ENCODE measurements at regions not wholly inside any gene's neighbourhood (a gene's known extent, or its start where the extent isn't known, plus 50 kb on each side); places are given as distances from the start of the nearest gene placed in this dataset.

GRCh38 chr2:199659207-199659606, 191.8 kb downstream of the FTCDNL1 start:
- H3K27ac ChIP-seq = no peak overlapping the region
- no peak for ATAC-seq (ENCODE audit: insufficient number of reproducible peaks, low FRiP score, low read depth)
- H3K27me3 ChIP-seq (replicated peaks; ENCODE audit: insufficient read depth) = no peaks in the 10 kb centered on the region
- no peaks in the 10 kb centered on the region for H3K36me3 ChIP-seq
- TF ChIP-seq, protein P1, sequence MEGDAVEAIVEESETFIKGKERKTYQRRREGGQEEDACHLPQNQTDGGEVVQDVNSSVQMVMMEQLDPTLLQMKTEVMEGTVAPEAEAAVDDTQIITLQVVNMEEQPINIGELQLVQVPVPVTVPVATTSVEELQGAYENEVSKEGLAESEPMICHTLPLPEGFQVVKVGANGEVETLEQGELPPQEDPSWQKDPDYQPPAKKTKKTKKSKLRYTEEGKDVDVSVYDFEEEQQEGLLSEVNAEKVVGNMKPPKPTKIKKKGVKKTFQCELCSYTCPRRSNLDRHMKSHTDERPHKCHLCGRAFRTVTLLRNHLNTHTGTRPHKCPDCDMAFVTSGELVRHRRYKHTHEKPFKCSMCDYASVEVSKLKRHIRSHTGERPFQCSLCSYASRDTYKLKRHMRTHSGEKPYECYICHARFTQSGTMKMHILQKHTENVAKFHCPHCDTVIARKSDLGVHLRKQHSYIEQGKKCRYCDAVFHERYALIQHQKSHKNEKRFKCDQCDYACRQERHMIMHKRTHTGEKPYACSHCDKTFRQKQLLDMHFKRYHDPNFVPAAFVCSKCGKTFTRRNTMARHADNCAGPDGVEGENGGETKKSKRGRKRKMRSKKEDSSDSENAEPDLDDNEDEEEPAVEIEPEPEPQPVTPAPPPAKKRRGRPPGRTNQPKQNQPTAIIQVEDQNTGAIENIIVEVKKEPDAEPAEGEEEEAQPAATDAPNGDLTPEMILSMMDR (IDR thresholded peaks at IDR 0.05) = no peak
- no peaks in the 10 kb centered on the region for H3K9me3 ChIP-seq
- H3K4me1 ChIP-seq (ENCODE audit: control insufficient read depth in 1 of 2, low read depth in 2 of 2) = no peaks in the 10 kb centered on the region
- peak overlapping the region; percentile 55 for H3K4me3 ChIP-seq
- no peak for DNase-seq (ENCODE audit: low spot score)

DNA sequence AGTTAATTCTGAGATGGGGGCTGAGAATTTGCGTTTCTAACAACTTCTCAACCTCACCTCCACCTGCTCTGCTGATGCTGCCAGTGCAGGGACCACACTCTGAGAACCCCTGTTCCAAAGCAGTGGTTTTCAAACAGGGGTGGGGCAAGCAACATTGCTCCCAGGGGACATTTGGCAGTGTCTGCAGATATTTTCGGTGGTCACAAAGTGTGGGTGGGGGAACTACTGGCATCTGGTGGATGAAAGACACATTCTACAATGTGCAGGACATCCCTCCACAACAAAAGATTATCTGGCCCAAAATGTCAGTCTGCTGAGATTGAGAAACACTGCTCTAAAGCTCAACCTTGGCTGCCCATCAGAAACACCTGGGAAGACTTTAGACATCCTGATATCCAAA, 188.7 kb upstream of the SATB2 start:
- Histone ChIP-seq H3K9me3 (no peaks in the 10 kb centered on the region), H3K27me3 (replicated peaks; ENCODE audit: insufficient read depth) (no peaks in the 10 kb centered on the region), H3K4me1 (ENCODE audit: control insufficient read depth in 1 of 2, low read depth in 2 of 2) (no peaks in the 10 kb centered on the region), H3K27ac (no peak overlapping the region), H3K36me3 (no peaks in the 10 kb centered on the region), H3K4me3 (no peak overlapping the region)
- no peak for ATAC-seq (ENCODE audit: insufficient number of reproducible peaks, low FRiP score, low read depth)
- TF ChIP-seq, protein P1 (IDR thresholded peaks at IDR 0.05) = no peak
- no peak for DNase-seq (ENCODE audit: low spot score)

GRCh38 chr2:199631129-199631528, 173.4 kb upstream of the SATB2 start:
- TF ChIP-seq, protein P1 (IDR thresholded peaks at IDR 0.05) = no peak
- no peak for DNase-seq (ENCODE audit: low spot score)
- Histone ChIP-seq H3K27me3 (replicated peaks; ENCODE audit: insufficient read depth) (no peaks in the 10 kb centered on the region), H3K36me3 (no peaks in the 10 kb centered on the region), H3K9me3 (no peaks in the 10 kb centered on the region), H3K27ac (no peak overlapping the region), H3K4me3 (no peak overlapping the region), H3K4me1 (ENCODE audit: control insufficient read depth in 1 of 2, low read depth in 2 of 2) (peaks cover 0 to 3% of the 10 kb centered on the region in 2 donors)
- no peak for ATAC-seq (ENCODE audit: insufficient number of reproducible peaks, low FRiP score, low read depth)

GRCh38 chr2:199629301-199629700, 171.6 kb upstream of the SATB2 start:
- H3K27ac ChIP-seq = no peak overlapping the region
- H3K27me3 ChIP-seq (replicated peaks; ENCODE audit: insufficient read depth) = no peaks in the 10 kb centered on the region
- H3K36me3 ChIP-seq = no peaks in the 10 kb centered on the region
- H3K4me3 ChIP-seq = no peak overlapping the region
- ATAC-seq (ENCODE audit: insufficient number of reproducible peaks, low FRiP score, low read depth) (no peak), DNase-seq (ENCODE audit: low spot score) (no peak)
- TF ChIP-seq, protein P1 (IDR thresholded peaks at IDR 0.05) = no peak
- no peaks in the 10 kb centered on the region for H3K4me1 ChIP-seq (ENCODE audit: control insufficient read depth in 1 of 2, low read depth in 2 of 2)
- H3K9me3 ChIP-seq = no peaks in the 10 kb centered on the region

DNA sequence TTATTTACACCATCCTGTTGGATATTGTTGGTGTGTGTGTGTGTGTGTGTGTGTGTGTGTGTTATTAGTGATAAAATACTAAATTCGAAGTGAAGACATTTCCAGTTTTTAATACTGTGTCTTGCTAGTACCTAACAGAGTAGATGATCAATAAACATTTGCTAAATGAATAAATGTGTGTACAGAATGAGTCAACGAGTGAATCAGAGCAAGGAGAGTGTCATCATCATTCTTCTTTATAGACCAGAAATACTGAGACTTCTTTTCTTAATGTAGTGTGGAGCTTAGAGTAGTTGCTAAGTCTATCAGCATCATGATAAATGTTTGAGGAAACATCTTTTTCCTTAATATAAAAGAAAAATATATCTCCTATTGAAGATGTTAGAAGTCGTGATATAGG, 169.7 kb upstream of the SATB2 start:
- H3K36me3 ChIP-seq = no peaks in the 10 kb centered on the region
- no peak for ATAC-seq (ENCODE audit: insufficient number of reproducible peaks, low FRiP score, low read depth)
- no peak for DNase-seq (ENCODE audit: low spot score)

More for the DNA sequence above, 169.7 kb upstream of the SATB2 start:
- H3K27ac ChIP-seq = no peak overlapping the region
- TF ChIP-seq, protein P1 (IDR thresholded peaks at IDR 0.05) = no peak
- H3K9me3 ChIP-seq = no peaks in the 10 kb centered on the region
- no peaks in the 10 kb centered on the region for H3K27me3 ChIP-seq (replicated peaks; ENCODE audit: insufficient read depth)
- H3K4me3 ChIP-seq = no peak overlapping the region
- no peaks in the 10 kb centered on the region for H3K4me1 ChIP-seq (ENCODE audit: control insufficient read depth in 1 of 2, low read depth in 2 of 2)

Data from thoracic aorta (tissue), 2 donors.